GM19324 (cell line): ENCODE measurements at regions not wholly inside any gene's neighbourhood (a gene's known extent, or its start where the extent isn't known, plus 50 kb on each side); places are given as distances from the start of the nearest gene placed in this dataset.

Experiments
- ATAC-seq: cut with Tn5 transposase; IDR thresholded peaks from one replicate; pipeline ENCODE4 v1.9.1; 2021; ENCODE audit warnings: mild to moderate bottlenecking, moderate library complexity; ENCODE audit not compliant: unreplicated experiment, low FRiP score

DNA sequence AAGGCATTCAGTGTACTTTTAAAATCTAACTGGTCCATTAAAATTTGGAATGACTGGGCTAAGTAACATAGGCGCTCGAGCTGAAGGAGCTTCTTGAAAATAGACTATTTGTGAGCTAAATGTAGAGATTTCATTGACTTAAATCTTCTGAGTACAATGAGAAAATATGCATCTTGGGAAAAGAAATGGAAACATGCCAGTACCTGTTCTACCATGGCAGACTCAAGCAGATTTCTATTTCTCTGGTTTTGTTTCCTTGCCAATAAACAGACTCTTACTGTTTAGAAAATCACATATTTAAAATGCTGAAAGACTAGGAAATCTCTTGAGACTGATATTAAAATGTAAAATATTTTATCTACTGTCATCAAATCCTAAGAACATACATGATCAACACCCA, 678.1 kb downstream of the FAT4 start:
- no peak for ATAC-seq

DNA sequence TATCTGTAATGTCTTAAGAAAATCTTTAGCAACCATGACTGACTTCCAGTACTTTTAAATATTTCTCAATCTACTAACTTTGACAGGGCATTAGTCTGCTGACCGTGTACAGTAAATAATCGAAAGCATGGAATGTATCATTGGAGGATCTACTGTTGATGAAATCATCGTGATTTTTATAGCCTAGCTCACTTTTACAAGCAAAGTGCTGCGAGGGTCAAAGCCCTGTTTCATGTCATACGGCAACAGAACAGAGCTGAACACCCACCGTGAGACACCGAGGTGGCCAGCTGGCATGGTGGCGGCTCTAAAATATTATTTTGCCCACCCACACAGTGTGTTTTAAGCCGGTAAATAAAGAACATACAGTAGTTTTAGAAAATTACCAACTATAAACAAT, 679.3 kb downstream of the FAT4 start:
- no peak for ATAC-seq

- no peak for ATAC-seq
Observed at GRCh38 chr4:125994430-125994829, 679.7 kb downstream of the FAT4 start.

GRCh38 chr4:126004941-126005340, 690.2 kb downstream of the FAT4 start:
- no peak for ATAC-seq

DNA sequence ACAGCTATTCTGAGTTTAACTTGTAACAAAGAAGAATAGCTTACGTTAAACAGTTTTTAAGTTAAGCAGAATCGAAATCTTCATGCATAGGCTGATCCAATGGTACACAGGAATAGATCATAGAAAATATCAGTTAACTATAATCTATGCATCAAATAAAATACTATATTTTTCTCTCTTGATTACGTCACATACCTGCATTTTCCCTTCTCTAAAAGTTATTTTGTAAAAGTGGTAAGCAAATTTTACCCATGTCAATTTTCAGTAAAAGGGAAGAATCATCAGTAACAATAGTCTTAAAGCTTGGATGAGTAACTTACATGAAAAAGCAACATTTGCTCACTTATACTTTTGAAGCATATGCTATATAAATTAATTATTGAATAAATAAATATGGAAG, 692.4 kb downstream of the FAT4 start:
- no peak for ATAC-seq

DNA sequence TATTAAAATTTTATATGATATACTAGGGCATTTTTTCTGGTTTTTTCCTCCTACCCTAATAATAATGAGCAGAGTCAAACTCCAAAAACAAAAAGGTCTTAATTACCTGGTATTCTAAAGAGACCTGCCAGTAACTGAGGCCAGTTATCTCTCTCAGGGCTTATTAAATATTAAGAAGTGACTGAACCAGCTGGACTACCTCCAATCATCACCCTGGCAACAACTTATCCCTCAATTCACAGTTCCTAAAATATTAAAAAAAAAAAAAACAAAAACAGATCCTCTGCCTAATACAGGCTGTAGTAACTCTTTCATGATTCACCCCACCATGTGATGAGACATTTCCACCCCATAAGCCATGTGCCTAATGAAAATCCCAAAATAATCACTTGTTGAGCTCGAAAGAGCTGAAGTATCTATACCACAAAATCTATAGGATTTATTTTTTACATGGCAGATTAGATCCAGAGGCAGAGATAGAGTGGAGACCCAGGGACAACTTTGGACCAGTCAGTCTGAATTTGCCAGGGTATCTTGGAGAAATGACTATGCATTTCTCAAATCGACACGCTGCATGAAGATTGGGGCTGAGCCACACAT, 698.0 kb downstream of the FAT4 start:
- no peak for ATAC-seq

- no peak for ATAC-seq
Observed at GRCh38 chr4:126018274-126018673, 703.5 kb downstream of the FAT4 start.

- ATAC-seq = no peak
Observed at GRCh38 chr4:126023896-126024295, 709.1 kb downstream of the FAT4 start.

- ATAC-seq = no peak
Observed at GRCh38 chr4:126027601-126028000, 712.8 kb downstream of the FAT4 start.

DNA sequence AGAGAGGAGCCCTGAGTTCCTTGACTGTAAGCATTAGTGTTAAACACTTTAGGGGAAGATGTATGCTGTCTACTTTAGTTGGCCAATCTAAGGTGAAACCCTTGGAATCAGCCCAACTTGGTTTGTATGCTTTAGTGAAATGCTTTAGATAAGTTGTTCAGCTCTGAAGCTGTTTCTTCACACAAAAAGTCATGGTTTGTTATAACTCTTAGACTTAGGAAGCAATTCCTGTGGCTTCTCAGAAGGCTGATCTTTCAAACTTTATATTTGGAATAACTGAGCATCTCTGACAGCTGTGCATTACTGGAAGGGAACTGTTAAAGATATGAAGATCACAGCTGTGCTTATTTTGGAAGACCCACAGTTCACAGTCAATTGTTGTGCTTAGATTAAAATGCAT, 714.1 kb downstream of the FAT4 start:
- ATAC-seq = no peak

DNA sequence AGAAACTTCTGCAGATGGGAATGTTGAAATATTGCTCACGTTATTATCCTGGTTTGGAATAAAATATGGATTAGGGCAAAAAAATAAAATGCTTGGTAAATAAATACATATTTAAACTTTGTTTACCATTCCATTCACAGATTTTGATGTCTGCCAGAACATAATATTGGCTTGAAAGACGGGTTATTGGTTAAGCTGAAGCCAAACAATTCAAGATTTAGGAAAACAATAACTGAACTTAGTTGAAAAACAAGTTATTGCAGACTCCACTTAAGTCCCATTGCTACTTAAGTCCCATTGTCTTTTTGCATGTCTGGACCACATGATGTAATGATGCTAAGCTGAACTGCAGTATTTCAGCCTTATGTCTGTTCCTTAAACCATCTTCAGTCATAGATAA, 722.5 kb downstream of the FAT4 start:
- no peak for ATAC-seq

- no peak for ATAC-seq
Observed at GRCh38 chr4:126038502-126039144, 723.9 kb downstream of the FAT4 start.

DNA sequence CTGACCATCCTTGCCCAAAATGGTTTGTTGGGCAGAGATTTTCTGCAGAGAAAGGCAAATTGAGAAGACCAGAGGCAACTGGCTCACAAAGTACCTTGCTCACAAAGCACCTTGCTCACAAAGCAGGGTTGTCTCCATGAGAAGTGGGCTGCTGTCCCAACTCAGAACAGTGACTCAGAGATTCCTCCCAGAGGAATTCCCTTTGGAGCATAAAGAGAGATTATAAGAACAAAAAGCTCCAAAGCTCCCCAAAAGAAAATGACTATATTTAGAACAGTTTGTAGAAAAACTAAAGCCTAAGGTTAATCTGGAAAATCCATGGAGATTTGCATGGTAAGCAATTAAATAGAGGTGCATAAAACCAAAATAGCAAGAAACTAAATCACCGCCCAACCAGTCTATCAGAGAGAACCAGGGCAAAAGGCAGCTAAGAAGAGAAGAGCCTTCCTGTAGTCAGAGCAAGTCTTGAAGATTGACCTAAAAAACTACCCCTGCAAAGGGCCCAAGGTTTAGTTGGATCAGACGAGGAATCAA, 731.4 kb downstream of the FAT4 start:
- ATAC-seq = no peak

DNA sequence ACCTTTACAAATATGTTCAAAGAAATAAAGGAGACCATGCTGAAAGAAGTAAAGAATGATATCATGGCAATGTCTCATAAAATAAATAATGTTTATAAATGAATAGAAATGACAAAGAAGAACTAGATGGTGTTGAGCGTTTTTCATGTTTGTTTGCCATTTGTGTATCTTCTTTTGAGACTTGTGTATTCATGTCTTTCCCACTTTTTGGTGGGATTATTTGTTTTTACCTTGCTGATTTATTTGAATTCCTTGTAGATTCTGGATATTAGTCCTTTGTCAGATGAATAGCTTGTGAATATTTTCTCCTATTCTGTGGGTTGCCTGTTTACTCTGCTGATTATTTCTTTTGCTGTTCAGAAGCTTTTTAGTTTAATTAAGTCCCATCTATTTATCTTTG, 732.4 kb downstream of the FAT4 start:
- ATAC-seq = no peak

- no peak for ATAC-seq
Observed at GRCh38 chr4:126051689-126052424, 737.1 kb downstream of the FAT4 start.

GRCh38 chr4:126056116-126056650, 741.4 kb downstream of the FAT4 start:
- ATAC-seq = no peak

DNA sequence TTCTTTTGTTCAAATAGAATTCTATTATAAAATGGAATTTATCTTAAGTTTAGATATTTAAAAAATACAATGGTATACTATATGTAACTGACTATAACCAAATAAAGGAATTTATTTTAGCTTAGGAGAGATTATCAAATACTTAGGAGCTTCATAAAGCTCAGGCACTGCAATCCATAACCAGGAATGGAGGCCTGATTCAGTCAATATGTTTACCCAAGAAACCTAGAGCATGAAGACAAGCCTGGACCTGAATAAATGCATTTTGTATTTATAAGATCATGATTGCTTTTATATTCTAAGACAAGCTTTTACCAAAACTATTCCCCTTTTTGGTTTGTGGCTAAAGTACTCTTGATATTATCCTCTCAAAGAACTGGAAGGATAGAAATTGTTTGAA, 742.6 kb downstream of the FAT4 start:
- no peak for ATAC-seq

- ATAC-seq = no peak
Observed at GRCh38 chr4:126058596-126058995, 743.8 kb downstream of the FAT4 start.

DNA sequence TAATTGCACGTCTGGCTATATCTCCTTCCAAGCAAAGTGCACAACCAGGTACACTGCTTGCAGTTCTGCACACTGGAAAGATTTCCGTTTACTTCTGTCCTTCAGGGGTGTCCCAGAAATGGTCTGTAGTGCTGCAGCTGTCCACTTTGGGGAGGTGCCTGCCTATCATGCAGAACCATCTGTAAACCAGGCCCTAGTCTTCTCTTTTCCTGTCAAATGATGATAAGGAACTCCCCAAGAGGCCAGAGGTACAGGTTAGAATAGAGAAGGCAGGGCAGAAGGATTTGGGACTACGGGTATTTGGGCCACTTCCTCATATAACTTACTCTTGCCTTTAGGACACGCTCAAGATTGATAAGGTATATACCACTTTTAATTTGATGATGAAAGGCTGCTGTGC, 746.9 kb downstream of the FAT4 start:
- ATAC-seq = no peak

- no peak for ATAC-seq
Observed at GRCh38 chr4:126065016-126065415, 750.3 kb downstream of the FAT4 start.
